Vagina (tissue), 2 donors: ENCODE measurements at regions not wholly inside any gene's neighbourhood (a gene's known extent, or its start where the extent isn't known, plus 50 kb on each side); places are given as distances from the start of the nearest gene placed in this dataset.

Source experiments
- CTCF ChIP-seq, 3 experiments: fragments of 450-650 bp in 2 of 3; fragments of 200-600 bp in 1 of 3; sonication (generic) in 1 of 3; IDR thresholded peaks; one replicate each; pipeline ENCODE4 v1.5.1; 2017 to 2019; ENCODE audit warnings: antibody characterized with exemption in 3 of 3, mild to moderate bottlenecking in 2 of 3, moderate library complexity in 2 of 3
- POLR2A ChIP-seq, 2 donors: fragments of 450-650 bp; IDR thresholded peaks; one replicate each; pipeline ENCODE4 v1.6.1; 2017; ENCODE audit warnings: antibody characterized with exemption in 2 of 2, mild to moderate bottlenecking in 2 of 2, moderate library complexity in 2 of 2
- POLR2AphosphoS5 ChIP-seq, 2 donors: sonication (generic); formaldehyde crosslinking; IDR thresholded peaks; one replicate each; pipeline ENCODE4 v1.9.0; 2017; ENCODE audit warnings: antibody characterized with exemption in 2 of 2, mild to moderate bottlenecking in 2 of 2, low read depth in 1 of 2; ENCODE audit not compliant: insufficient read depth in 1 of 2

GRCh38 chr18:41134426-41134825 lies 820.6 kb upstream of the PIK3C3 start:
- TF ChIP-seq POLR2A (IDR thresholded peaks at IDR 0.05) (no peak), CTCF (IDR thresholded peaks at IDR 0.05) (no peak), POLR2AphosphoS5 (IDR thresholded peaks at IDR 0.05; ENCODE audit: insufficient read depth in 1 of 2, low read depth in 1 of 2) (no peak)
